K562 (cell line): ENCODE measurements at regions not wholly inside any gene's neighbourhood (a gene's known extent, or its start where the extent isn't known, plus 50 kb on each side); places are given as distances from the start of the nearest gene placed in this dataset.

ENCODE experiments used
- POLR2A ChIP-seq: fragments of 450-650 bp; conservative IDR thresholded peaks from 2 replicates; pipeline ENCODE4 v1.6.1; 2016
- POLR2AphosphoS5 ChIP-seq: IDR thresholded peaks from 2 replicates; pipeline ENCODE4 v1.6.1; 2011; ENCODE audit warnings: mild to moderate bottlenecking, low read depth, low read length, moderate library complexity; ENCODE audit not compliant: control insufficient read depth, insufficient read depth
- RUNX1 ChIP-seq: sonication (generic); IDR thresholded peaks from 2 replicates; pipeline ENCODE4 v1.6.1; 2016; ENCODE audit warnings: antibody characterized with exemption, low read depth
- SMARCE1 ChIP-seq: fragments of 450-650 bp; IDR thresholded peaks from 2 replicates; pipeline ENCODE4 v1.7.1; 2016; ENCODE audit warnings: mild to moderate bottlenecking
- TF ChIP-seq, protein P1 (sequence below): sonication (generic); formaldehyde crosslinking; IDR thresholded peaks from 2 replicates; pipeline ENCODE4 v1.5.0; 2020; ENCODE audit warnings: missing genetic modification reagents
- TF ChIP-seq, protein P2 (sequence below), 3 experiments: IDR thresholded peaks in 2 of 3; conservative IDR thresholded peaks in 1 of 3; 2 replicates each; pipeline ENCODE4 v1.5.1; 2011 to 2012; ENCODE audit warnings: low read length in 3 of 3, mild to moderate bottlenecking in 3 of 3, control low read depth in 2 of 3, improper control_type of control experiment in 1 of 3, inconsistent platforms in 1 of 3, low read depth in 1 of 3, mixed read lengths in 1 of 3, moderate library complexity in 1 of 3; ENCODE audit not compliant: insufficient read depth in 2 of 3

DNA sequence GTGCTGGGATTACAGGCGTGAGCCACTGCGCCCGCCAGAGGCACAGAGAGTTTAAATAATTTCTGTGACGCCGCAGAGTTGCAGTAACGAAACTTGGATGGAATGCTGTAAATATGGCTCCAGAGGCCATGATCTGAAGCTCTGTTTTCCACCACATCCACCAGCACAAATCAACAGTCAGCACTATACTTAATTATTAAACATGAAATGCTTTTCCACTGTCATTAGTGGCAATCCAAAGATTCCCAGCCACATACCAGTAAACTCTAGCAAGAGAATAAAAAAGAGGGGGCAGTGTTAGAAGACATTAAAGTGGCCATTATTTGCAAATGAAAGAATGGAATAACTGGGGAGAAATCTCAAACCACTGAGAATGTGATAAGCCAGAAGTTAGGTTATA lies 242.5 kb downstream of the DIRAS2 start:
- TF ChIP-seq SMARCE1 (no peak), POLR2AphosphoS5 (no peak), RUNX1 (no peak), POLR2A (no peak)
- TF ChIP-seq, protein P1, sequence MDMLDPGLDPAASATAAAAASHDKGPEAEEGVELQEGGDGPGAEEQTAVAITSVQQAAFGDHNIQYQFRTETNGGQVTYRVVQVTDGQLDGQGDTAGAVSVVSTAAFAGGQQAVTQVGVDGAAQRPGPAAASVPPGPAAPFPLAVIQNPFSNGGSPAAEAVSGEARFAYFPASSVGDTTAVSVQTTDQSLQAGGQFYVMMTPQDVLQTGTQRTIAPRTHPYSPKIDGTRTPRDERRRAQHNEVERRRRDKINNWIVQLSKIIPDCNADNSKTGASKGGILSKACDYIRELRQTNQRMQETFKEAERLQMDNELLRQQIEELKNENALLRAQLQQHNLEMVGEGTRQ (CRISPR knock-in tag): no peak
- TF ChIP-seq, protein P2, sequence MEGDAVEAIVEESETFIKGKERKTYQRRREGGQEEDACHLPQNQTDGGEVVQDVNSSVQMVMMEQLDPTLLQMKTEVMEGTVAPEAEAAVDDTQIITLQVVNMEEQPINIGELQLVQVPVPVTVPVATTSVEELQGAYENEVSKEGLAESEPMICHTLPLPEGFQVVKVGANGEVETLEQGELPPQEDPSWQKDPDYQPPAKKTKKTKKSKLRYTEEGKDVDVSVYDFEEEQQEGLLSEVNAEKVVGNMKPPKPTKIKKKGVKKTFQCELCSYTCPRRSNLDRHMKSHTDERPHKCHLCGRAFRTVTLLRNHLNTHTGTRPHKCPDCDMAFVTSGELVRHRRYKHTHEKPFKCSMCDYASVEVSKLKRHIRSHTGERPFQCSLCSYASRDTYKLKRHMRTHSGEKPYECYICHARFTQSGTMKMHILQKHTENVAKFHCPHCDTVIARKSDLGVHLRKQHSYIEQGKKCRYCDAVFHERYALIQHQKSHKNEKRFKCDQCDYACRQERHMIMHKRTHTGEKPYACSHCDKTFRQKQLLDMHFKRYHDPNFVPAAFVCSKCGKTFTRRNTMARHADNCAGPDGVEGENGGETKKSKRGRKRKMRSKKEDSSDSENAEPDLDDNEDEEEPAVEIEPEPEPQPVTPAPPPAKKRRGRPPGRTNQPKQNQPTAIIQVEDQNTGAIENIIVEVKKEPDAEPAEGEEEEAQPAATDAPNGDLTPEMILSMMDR (IDR thresholded peaks at IDR 0.05 in 2 of 3, conservative IDR thresholded peaks at IDR 0.05 in 1 of 3; ENCODE audit: insufficient read depth in 2 of 3, low read depth in 1 of 3, low read length in 3 of 3): no peak
